ENCODE measurements at regions not wholly inside any gene's neighbourhood (a gene's known extent, or its start where the extent isn't known, plus 50 kb on each side); places are given as distances from the start of the nearest gene placed in this dataset.

DNA sequence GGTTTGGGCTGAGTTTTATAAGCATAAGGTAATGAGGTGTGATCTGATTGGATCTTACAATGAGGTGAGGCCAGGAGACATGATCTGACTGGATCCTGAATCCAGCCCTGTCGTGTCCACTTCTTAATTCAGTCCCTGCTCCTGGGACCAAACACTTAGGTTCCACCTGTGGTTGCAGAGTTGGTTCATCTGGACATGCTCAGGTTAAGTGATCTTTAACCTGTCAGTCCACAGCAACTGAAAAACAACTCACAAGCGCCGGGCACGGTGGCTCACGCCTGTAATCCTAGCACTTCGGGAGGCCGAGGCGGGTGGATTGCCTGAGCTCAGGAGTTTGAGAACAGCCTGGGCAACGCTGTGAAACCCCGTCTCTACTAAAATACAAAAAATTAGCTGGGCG is 679.3 kb upstream of the ALCAM start:
- no peak for DNase-seq (ENCODE audit: low read depth)
- TF ChIP-seq CTCF (IDR thresholded peaks at IDR 0.05; ENCODE audit: insufficient read depth, low read depth, low read length, missing control alignments): no peak
- no peak overlapping the region for H3K4me3 ChIP-seq (ENCODE audit: low read length)

GRCh38 chr3:104696470-104696869 is 670.2 kb upstream of the ALCAM start:
- TF ChIP-seq CTCF (IDR thresholded peaks at IDR 0.05; ENCODE audit: insufficient read depth, low read depth, low read length, missing control alignments): no peak

GRCh38 chr3:104711406-104711805 is 655.3 kb upstream of the ALCAM start:
- no peak for TF ChIP-seq CTCF (IDR thresholded peaks at IDR 0.05; ENCODE audit: insufficient read depth, low read depth, low read length, missing control alignments)
- H3K4me3 ChIP-seq (ENCODE audit: low read length): no peak overlapping the region
- DNase-seq (ENCODE audit: low read depth): no peak

More at GRCh38 chr3:104696470-104696869, 670.2 kb upstream of the ALCAM start:
- no peak for DNase-seq (ENCODE audit: low read depth)
- H3K4me3 ChIP-seq (ENCODE audit: low read length): no peak overlapping the region

DNA sequence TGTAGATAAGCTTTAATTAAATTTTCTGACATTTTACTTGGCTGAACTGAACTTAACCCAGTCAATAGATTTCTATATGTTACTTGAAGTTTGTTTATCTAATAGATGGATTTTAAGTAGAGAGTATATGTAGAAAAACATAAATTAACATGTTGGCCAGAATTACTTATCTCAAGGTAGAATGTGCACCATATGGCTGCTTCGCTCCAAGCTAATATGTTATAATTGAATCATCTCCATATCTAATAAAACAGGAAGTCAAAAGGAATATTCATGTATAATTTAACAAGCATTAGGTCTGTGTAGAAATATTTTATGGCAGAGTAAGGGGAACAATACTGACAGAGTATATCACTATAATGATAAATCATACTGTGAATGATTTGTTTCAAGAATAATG is 650.7 kb upstream of the ALCAM start:
- no peak overlapping the region for H3K4me3 ChIP-seq (ENCODE audit: low read length)
- no peak for TF ChIP-seq CTCF (IDR thresholded peaks at IDR 0.05; ENCODE audit: insufficient read depth, low read depth, low read length, missing control alignments)
- DNase-seq (ENCODE audit: low read depth): no peak

- DNase-seq (ENCODE audit: low read depth): no peak
- no peak for TF ChIP-seq CTCF (IDR thresholded peaks at IDR 0.05; ENCODE audit: insufficient read depth, low read depth, low read length, missing control alignments)
- H3K4me3 ChIP-seq (ENCODE audit: low read length): no peak overlapping the region
Measured at GRCh38 chr3:104717828-104718196, 648.9 kb upstream of the ALCAM start.

DNA sequence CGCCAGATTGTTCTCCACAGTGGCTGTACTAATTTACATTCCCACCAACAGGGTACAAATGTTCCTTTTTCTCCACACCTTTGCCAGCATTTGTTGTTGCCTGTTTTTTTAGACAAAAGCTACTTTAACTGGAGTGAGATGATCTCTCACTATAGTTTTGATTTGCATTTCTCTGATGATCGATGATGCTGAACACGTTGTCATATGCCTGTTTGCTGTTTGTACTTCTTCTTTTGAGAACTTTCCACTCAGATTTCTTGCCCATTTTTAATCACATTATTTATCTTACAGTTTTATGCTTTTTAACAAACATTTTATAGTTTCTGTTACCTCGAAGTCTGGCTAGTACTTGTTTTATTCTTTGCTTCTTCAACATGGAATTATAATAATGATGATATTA is 643.7 kb upstream of the ALCAM start:
- DNase-seq (ENCODE audit: low read depth): no peak
- TF ChIP-seq CTCF (IDR thresholded peaks at IDR 0.05; ENCODE audit: insufficient read depth, low read depth, low read length, missing control alignments): no peak
- H3K4me3 ChIP-seq (ENCODE audit: low read length): no peak overlapping the region

GRCh38 chr3:104731074-104731473 is 635.6 kb upstream of the ALCAM start:
- no peak for TF ChIP-seq CTCF (IDR thresholded peaks at IDR 0.05; ENCODE audit: insufficient read depth, low read depth, low read length, missing control alignments)
- no peak overlapping the region for H3K4me3 ChIP-seq (ENCODE audit: low read length)
- no peak for DNase-seq (ENCODE audit: low read depth)
